22Rv1 (cell line): ENCODE measurements at regions not wholly inside any gene's neighbourhood (a gene's known extent, or its start where the extent isn't known, plus 50 kb on each side); places are given as distances from the start of the nearest gene placed in this dataset.

Experiments used
- ZFX ChIP-seq: fragments of 450-650 bp; IDR thresholded peaks from 2 replicates; pipeline ENCODE4 v1.6.1; 2017; ENCODE audit warnings: antibody characterized with exemption, borderline replicate concordance
- TF ChIP-seq, protein P1 (sequence below): fragments of 450-650 bp; IDR thresholded peaks from 2 replicates; pipeline ENCODE4 v1.5.1; 2017; ENCODE audit warnings: mild to moderate bottlenecking

- TF ChIP-seq, protein P1, sequence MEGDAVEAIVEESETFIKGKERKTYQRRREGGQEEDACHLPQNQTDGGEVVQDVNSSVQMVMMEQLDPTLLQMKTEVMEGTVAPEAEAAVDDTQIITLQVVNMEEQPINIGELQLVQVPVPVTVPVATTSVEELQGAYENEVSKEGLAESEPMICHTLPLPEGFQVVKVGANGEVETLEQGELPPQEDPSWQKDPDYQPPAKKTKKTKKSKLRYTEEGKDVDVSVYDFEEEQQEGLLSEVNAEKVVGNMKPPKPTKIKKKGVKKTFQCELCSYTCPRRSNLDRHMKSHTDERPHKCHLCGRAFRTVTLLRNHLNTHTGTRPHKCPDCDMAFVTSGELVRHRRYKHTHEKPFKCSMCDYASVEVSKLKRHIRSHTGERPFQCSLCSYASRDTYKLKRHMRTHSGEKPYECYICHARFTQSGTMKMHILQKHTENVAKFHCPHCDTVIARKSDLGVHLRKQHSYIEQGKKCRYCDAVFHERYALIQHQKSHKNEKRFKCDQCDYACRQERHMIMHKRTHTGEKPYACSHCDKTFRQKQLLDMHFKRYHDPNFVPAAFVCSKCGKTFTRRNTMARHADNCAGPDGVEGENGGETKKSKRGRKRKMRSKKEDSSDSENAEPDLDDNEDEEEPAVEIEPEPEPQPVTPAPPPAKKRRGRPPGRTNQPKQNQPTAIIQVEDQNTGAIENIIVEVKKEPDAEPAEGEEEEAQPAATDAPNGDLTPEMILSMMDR, result no peak
- TF ChIP-seq ZFX, result no peak
These were observed 78.1 kb downstream of the TEX51 start for GRCh38 chr2:126976721-126977328.
